ENCODE measurements at regions not wholly inside any gene's neighbourhood (a gene's known extent, or its start where the extent isn't known, plus 50 kb on each side); places are given as distances from the start of the nearest gene placed in this dataset.

DNA sequence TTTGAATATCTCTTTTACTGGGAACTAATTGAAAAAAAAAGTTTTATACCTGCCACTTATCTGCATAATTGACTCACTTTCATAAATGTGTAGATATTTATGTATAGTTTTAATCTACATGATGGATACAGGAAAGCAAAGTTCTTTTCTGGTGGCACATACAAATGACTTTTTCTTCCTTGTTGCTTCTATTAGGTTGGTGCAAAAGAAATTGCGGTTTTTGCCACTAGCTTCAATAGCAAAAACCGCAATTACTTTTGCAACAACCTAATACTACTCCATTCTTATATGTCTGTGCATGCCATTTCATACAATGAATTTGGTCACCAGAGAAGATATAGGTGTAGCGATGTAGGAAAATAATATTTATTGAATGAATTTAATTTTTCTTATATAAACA is 344.5 kb upstream of the PCDH20 start:
- H3K9me3 ChIP-seq (ENCODE audit: insufficient read depth, low read length), result no peaks in the 10 kb centered on the region
- DNase-seq (ENCODE audit: low read depth, low spot score), result no peak
- no peak overlapping the region for H3K4me3 ChIP-seq (ENCODE audit: insufficient read length, low read depth)
- no peaks in the 10 kb centered on the region for H3K27me3 ChIP-seq (ENCODE audit: insufficient read depth, insufficient read length)
- no peak for TF ChIP-seq YY1 (IDR thresholded peaks at IDR 0.05; ENCODE audit: insufficient read depth, insufficient read length)
- no peak for TF ChIP-seq SUZ12 (IDR thresholded peaks at IDR 0.05; ENCODE audit: extremely low read depth, insufficient read depth, insufficient read length)
- no peak for TF ChIP-seq ZNF274 (IDR thresholded peaks at IDR 0.05; ENCODE audit: low read depth, low read length)
- H3K9ac ChIP-seq (ENCODE audit: insufficient read length, low read depth), result no peak overlapping the region
- H3K36me3 ChIP-seq (ENCODE audit: insufficient read depth, insufficient read length, low read length), result no peaks in the 10 kb centered on the region
- no peaks in the 10 kb centered on the region for H3K4me1 ChIP-seq (ENCODE audit: insufficient read depth, insufficient read length)

DNA sequence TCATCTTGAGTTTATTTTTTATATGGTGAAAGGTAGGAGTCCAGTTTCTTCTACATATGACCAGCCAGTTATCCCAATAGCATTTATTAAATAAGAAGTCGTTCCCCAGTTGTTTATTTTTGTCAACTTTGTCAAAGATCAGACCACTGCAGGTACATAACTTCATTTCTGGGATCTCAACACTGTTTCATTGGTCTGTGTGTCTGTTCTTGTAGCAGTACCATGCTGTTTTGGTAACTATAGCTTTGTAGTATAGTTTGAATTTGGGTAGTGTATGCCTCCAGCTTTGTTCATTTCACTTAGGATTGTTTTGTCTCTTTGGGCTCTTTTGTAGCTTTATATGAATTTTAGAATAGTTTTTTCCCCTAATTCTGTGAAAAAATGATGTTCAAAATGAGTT is 340.4 kb upstream of the PCDH20 start:
- Histone ChIP-seq H3K4me3 (ENCODE audit: insufficient read length, low read depth) (no peak overlapping the region), H3K4me1 (ENCODE audit: insufficient read depth, insufficient read length) (no peaks in the 10 kb centered on the region), H3K9ac (ENCODE audit: insufficient read length, low read depth) (no peak overlapping the region), H3K36me3 (ENCODE audit: insufficient read depth, insufficient read length, low read length) (no peaks in the 10 kb centered on the region), H3K9me3 (ENCODE audit: insufficient read depth, low read length) (no peaks in the 10 kb centered on the region), H3K27me3 (ENCODE audit: insufficient read depth, insufficient read length) (no peaks in the 10 kb centered on the region)
- TF ChIP-seq ZNF274 (IDR thresholded peaks at IDR 0.05; ENCODE audit: low read depth, low read length) (no peak), YY1 (IDR thresholded peaks at IDR 0.05; ENCODE audit: insufficient read depth, insufficient read length) (no peak), SUZ12 (IDR thresholded peaks at IDR 0.05; ENCODE audit: extremely low read depth, insufficient read depth, insufficient read length) (no peak)
- DNase-seq (ENCODE audit: low read depth, low spot score), result no peak

DNA sequence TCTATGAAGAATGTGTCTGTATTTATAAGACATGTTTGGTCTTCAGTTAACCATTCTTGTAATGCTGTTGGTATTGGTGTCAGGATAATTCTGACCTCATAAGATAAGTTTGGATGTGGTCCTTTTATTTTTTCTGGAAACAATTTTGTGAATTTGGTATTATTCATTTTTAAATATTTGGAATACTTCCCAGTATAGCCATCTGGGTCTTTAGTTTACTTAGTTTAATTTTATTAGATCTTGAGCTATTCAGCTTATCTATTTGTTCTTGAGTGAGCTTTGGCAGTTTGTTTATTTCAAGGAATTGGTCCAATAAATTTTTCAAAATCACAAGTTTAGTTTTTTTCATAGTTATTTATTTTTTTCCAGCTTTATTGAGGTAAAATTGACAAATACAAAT is 335.4 kb upstream of the PCDH20 start:
- Histone ChIP-seq H3K27me3 (ENCODE audit: insufficient read depth, insufficient read length) (no peaks in the 10 kb centered on the region), H3K4me3 (ENCODE audit: insufficient read length, low read depth) (no peak overlapping the region), H3K36me3 (ENCODE audit: insufficient read depth, insufficient read length, low read length) (no peaks in the 10 kb centered on the region), H3K9ac (ENCODE audit: insufficient read length, low read depth) (no peak overlapping the region), H3K9me3 (ENCODE audit: insufficient read depth, low read length) (no peaks in the 10 kb centered on the region), H3K4me1 (ENCODE audit: insufficient read depth, insufficient read length) (no peaks in the 10 kb centered on the region)
- no peak for DNase-seq (ENCODE audit: low read depth, low spot score)
- no peak for TF ChIP-seq SUZ12 (IDR thresholded peaks at IDR 0.05; ENCODE audit: extremely low read depth, insufficient read depth, insufficient read length)
- no peak for TF ChIP-seq YY1 (IDR thresholded peaks at IDR 0.05; ENCODE audit: insufficient read depth, insufficient read length)
- TF ChIP-seq ZNF274 (IDR thresholded peaks at IDR 0.05; ENCODE audit: low read depth, low read length), result no peak

DNA sequence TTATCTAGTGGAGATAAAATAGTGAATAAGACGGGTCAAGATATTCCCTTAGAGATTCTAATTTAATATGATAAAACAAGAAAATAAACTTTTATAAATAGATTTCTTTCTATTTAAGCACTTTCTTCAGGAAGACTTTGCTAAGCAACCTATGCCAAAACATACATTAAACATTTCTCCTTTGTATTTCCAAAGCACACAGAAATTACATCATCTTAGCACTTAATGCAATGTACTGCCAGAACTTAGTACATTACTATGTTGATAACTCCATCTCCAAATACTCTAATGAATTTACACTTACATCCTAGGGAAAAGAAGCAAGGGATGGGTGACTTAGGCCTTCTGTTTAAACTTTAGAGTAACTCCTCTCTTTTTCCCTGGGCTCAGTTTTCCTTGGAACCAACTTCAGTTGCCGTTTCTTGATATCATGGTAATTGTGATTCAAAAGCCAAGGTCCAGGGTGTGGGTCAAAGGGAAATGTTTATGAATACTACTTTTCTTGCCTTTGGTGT is 322.6 kb upstream of the PCDH20 start:
- DNase-seq (ENCODE audit: low read depth, low spot score), result no peak
- TF ChIP-seq SUZ12 (IDR thresholded peaks at IDR 0.05; ENCODE audit: extremely low read depth, insufficient read depth, insufficient read length), result no peak
- no peak for TF ChIP-seq YY1 (IDR thresholded peaks at IDR 0.05; ENCODE audit: insufficient read depth, insufficient read length)
- no peak for TF ChIP-seq ZNF274 (IDR thresholded peaks at IDR 0.05; ENCODE audit: low read depth, low read length)

DNA sequence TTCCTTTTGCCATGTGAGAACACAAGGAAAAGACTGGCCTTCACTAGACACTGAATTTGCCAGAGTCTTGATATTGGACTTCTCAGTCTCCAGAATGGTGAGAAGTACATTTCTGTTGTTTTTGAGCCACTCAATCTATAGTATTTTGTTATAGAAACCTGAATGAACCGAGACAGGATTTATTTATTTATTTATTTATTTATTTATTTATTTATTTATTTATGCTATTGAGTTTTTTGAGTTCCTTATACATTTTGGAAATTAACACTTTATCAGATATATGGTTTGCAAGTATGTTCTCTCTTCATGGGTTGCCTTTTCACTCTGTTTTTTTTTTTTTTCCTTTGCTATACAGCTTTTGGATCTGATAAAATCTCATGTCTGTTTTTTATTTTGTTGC is 319.0 kb upstream of the PCDH20 start:
- H3K4me3 ChIP-seq (ENCODE audit: insufficient read length, low read depth), result no peak overlapping the region
- no peaks in the 10 kb centered on the region for H3K36me3 ChIP-seq (ENCODE audit: insufficient read depth, insufficient read length, low read length)
- TF ChIP-seq YY1 (IDR thresholded peaks at IDR 0.05; ENCODE audit: insufficient read depth, insufficient read length), result no peak
- TF ChIP-seq ZNF274 (IDR thresholded peaks at IDR 0.05; ENCODE audit: low read depth, low read length), result no peak
- no peak for TF ChIP-seq SUZ12 (IDR thresholded peaks at IDR 0.05; ENCODE audit: extremely low read depth, insufficient read depth, insufficient read length)
- no peaks in the 10 kb centered on the region for H3K4me1 ChIP-seq (ENCODE audit: insufficient read depth, insufficient read length)
- no peak overlapping the region for H3K9ac ChIP-seq (ENCODE audit: insufficient read length, low read depth)
- no peaks in the 10 kb centered on the region for H3K9me3 ChIP-seq (ENCODE audit: insufficient read depth, low read length)
- H3K27me3 ChIP-seq (ENCODE audit: insufficient read depth, insufficient read length), result no peaks in the 10 kb centered on the region
- no peak for DNase-seq (ENCODE audit: low read depth, low spot score)

More for the DNA sequence above, 322.6 kb upstream of the PCDH20 start:
- Histone ChIP-seq H3K36me3 (ENCODE audit: insufficient read depth, insufficient read length, low read length) (no peaks in the 10 kb centered on the region), H3K4me3 (ENCODE audit: insufficient read length, low read depth) (no peak overlapping the region), H3K9me3 (ENCODE audit: insufficient read depth, low read length) (no peaks in the 10 kb centered on the region), H3K27me3 (ENCODE audit: insufficient read depth, insufficient read length) (no peaks in the 10 kb centered on the region), H3K9ac (ENCODE audit: insufficient read length, low read depth) (no peak overlapping the region), H3K4me1 (ENCODE audit: insufficient read depth, insufficient read length) (no peaks in the 10 kb centered on the region)

DNA sequence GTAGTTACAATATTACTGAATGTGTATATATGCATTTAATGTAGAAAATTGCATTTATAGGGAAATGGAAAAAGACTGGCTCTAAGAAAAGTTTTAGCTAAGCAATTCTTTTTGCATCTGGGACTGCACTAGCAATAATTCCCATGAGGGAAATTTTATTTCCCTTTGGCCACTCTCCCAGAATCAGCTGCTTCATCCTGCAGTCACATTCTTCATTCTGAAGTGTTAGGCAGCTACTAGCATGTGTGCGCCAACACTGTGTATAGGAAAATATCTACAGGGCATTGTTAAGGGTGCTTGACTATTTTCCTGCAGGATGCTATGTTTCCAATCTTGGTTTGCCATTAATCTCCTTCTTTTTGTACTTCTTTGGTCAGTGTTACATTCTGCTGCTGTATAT is 312.8 kb upstream of the PCDH20 start:
- TF ChIP-seq YY1 (IDR thresholded peaks at IDR 0.05; ENCODE audit: insufficient read depth, insufficient read length) (no peak), ZNF274 (IDR thresholded peaks at IDR 0.05; ENCODE audit: low read depth, low read length) (no peak), SUZ12 (IDR thresholded peaks at IDR 0.05; ENCODE audit: extremely low read depth, insufficient read depth, insufficient read length) (no peak)
- no peaks in the 10 kb centered on the region for H3K4me1 ChIP-seq (ENCODE audit: insufficient read depth, insufficient read length)
- no peak overlapping the region for H3K4me3 ChIP-seq (ENCODE audit: insufficient read length, low read depth)
- H3K9ac ChIP-seq (ENCODE audit: insufficient read length, low read depth), result no peak overlapping the region
- no peaks in the 10 kb centered on the region for H3K27me3 ChIP-seq (ENCODE audit: insufficient read depth, insufficient read length)
- no peaks in the 10 kb centered on the region for H3K36me3 ChIP-seq (ENCODE audit: insufficient read depth, insufficient read length, low read length)
- no peaks in the 10 kb centered on the region for H3K9me3 ChIP-seq (ENCODE audit: insufficient read depth, low read length)
- no peak for DNase-seq (ENCODE audit: low read depth, low spot score)

DNA sequence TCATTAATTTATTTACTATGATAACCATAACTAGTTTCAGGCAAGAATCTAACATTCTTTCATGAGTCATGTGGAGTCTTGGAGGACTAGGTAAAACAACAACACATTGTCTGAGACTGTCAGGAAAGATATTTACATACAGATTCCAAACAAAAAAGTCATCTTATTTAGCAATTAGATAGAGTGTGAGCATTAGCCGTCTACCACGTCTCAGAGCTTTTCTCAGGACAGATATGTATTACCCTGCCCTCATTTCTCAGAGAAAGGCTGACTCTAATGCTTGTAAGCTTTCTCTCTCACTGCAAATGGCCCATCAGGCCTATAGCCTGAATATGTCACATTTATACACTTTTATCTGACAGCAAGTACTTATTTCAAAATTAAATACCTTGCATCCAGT is 312.1 kb upstream of the PCDH20 start:
- H3K27me3 ChIP-seq (ENCODE audit: insufficient read depth, insufficient read length), result no peaks in the 10 kb centered on the region
- DNase-seq (ENCODE audit: low read depth, low spot score), result no peak
- H3K4me1 ChIP-seq (ENCODE audit: insufficient read depth, insufficient read length), result no peaks in the 10 kb centered on the region
- no peak overlapping the region for H3K4me3 ChIP-seq (ENCODE audit: insufficient read length, low read depth)
- H3K9ac ChIP-seq (ENCODE audit: insufficient read length, low read depth), result no peak overlapping the region
- TF ChIP-seq ZNF274 (IDR thresholded peaks at IDR 0.05; ENCODE audit: low read depth, low read length), result no peak
- TF ChIP-seq YY1 (IDR thresholded peaks at IDR 0.05; ENCODE audit: insufficient read depth, insufficient read length), result no peak
- TF ChIP-seq SUZ12 (IDR thresholded peaks at IDR 0.05; ENCODE audit: extremely low read depth, insufficient read depth, insufficient read length), result no peak
- no peaks in the 10 kb centered on the region for H3K36me3 ChIP-seq (ENCODE audit: insufficient read depth, insufficient read length, low read length)
- no peaks in the 10 kb centered on the region for H3K9me3 ChIP-seq (ENCODE audit: insufficient read depth, low read length)
